HepG2 (cell line): ENCODE measurements at regions not wholly inside any gene's neighbourhood (a gene's known extent, or its start where the extent isn't known, plus 50 kb on each side); places are given as distances from the start of the nearest gene placed in this dataset.

Experiments used
- SRY ChIP-seq: sonication (generic); formaldehyde crosslinking; IDR thresholded peaks from 2 replicates; pipeline ENCODE4 v1.8.0; 2022; ENCODE audit warnings: mild to moderate bottlenecking, missing genetic modification reagents
- ZNF552 ChIP-seq: sonication (generic); formaldehyde crosslinking; IDR thresholded peaks from 2 replicates; pipeline ENCODE4 v1.9.0; 2022; ENCODE audit warnings: missing genetic modification reagents, mild to moderate bottlenecking, borderline replicate concordance

GRCh38 chr4:96630839-96631238, 790.9 kb downstream of the PDHA2 start:
- no peak for TF ChIP-seq SRY (CRISPR knock-in tag)
- no peak for TF ChIP-seq ZNF552 (CRISPR knock-in tag)
